Right lobe of liver (tissue), 4 donors: ENCODE measurements at regions not wholly inside any gene's neighbourhood (a gene's known extent, or its start where the extent isn't known, plus 50 kb on each side); places are given as distances from the start of the nearest gene placed in this dataset.

Experiments
- CTCF ChIP-seq, 4 donors: fragments of 200-600 bp in 3 of 4; fragments of 450-650 bp in 1 of 4; IDR thresholded peaks; one replicate each; pipeline versions ENCODE4 v1.5.1 to v1.8.0; 2016 to 2022; ENCODE audit warnings: antibody characterized with exemption in 4 of 4, mild to moderate bottlenecking in 2 of 4
- POLR2A ChIP-seq: fragments of 450-650 bp; IDR thresholded peaks from one replicate; pipeline ENCODE4 v1.6.1; 2017; ENCODE audit warnings: antibody characterized with exemption, mild to moderate bottlenecking
- donor health status: DM: no; HTN: no; CAD: no.
- donor health status: DM: no; HTN: no; CAD: no.
- donor health status: DM: no; HTN: yes; CAD: no.

- TF ChIP-seq CTCF (IDR thresholded peaks at IDR 0.05): no peak
- TF ChIP-seq POLR2A: no peak
Measured at GRCh38 chr6:113777601-113778000, 79.5 kb upstream of the MARCKS start.
